K562 (cell line): ENCODE measurements at regions not wholly inside any gene's neighbourhood (a gene's known extent, or its start where the extent isn't known, plus 50 kb on each side); places are given as distances from the start of the nearest gene placed in this dataset.

ENCODE experiments used
- CREM ChIP-seq: IDR thresholded peaks from 2 replicates; pipeline ENCODE4 v1.6.1; 2014; ENCODE audit warnings: antibody characterized with exemption, low read depth
- EP300 ChIP-seq: IDR thresholded peaks from 2 replicates; pipeline ENCODE4 v1.6.1; 2012; ENCODE audit warnings: low read length, improper control_type of control experiment
- MCM2 ChIP-seq: fragments of 450-650 bp; IDR thresholded peaks from 2 replicates; pipeline ENCODE4 v1.6.1; 2017; ENCODE audit warnings: low read depth, mild to moderate bottlenecking
- POLR2AphosphoS5 ChIP-seq: IDR thresholded peaks from 2 replicates; pipeline ENCODE4 v1.6.1; 2011; ENCODE audit warnings: mild to moderate bottlenecking, low read depth, low read length, moderate library complexity; ENCODE audit not compliant: control insufficient read depth, insufficient read depth
- SIN3A ChIP-seq, 2 experiments: fragments of 150-350 bp in 1 of 2; IDR thresholded peaks; 2 replicates each; pipeline ENCODE4 v1.6.1; 2011 to 2016; ENCODE audit warnings: borderline replicate concordance in 2 of 2, low read depth in 2 of 2, low read length in 2 of 2, mild to moderate bottlenecking in 2 of 2, moderate library complexity in 2 of 2; ENCODE audit not compliant: control insufficient read depth in 1 of 2
- SP1 ChIP-seq: sonication (generic); formaldehyde crosslinking; IDR thresholded peaks from 2 replicates; pipeline ENCODE4 v1.8.1; 2022; ENCODE audit warnings: mild to moderate bottlenecking, missing genetic modification reagents
- TBP ChIP-seq: optimal IDR thresholded peaks from 2 replicates; pipeline ENCODE3; 2011; ENCODE audit warnings: low read depth, low read length, improper control_type of control experiment
- TEAD2 ChIP-seq: fragments of 450-650 bp; IDR thresholded peaks from 2 replicates; pipeline ENCODE4 v1.6.1; 2016; ENCODE audit warnings: missing genetic modification characterization, control low read depth, missing compliant biosample characterization
- YY1 ChIP-seq, 3 experiments: IDR thresholded peaks; 2 replicates each; pipeline ENCODE4 v1.6.1; 2011; ENCODE audit warnings: low read length in 2 of 3, mild to moderate bottlenecking in 2 of 3, moderate library complexity in 2 of 3, borderline replicate concordance in 1 of 3, control low read depth in 1 of 3, low read depth in 1 of 3; ENCODE audit not compliant: insufficient read depth in 3 of 3, insufficient replicate concordance in 2 of 3, control insufficient read depth in 1 of 3, insufficient read length in 1 of 3; ENCODE audit errors: extremely low read depth in 1 of 3
- TF ChIP-seq, protein P1 (sequence below), 3 experiments: IDR thresholded peaks in 2 of 3; conservative IDR thresholded peaks in 1 of 3; 2 replicates each; pipeline ENCODE4 v1.5.1; 2011 to 2012; ENCODE audit warnings: low read length in 3 of 3, mild to moderate bottlenecking in 3 of 3, control low read depth in 2 of 3, improper control_type of control experiment in 1 of 3, inconsistent platforms in 1 of 3, low read depth in 1 of 3, mixed read lengths in 1 of 3, moderate library complexity in 1 of 3; ENCODE audit not compliant: insufficient read depth in 2 of 3
- TF ChIP-seq, protein P2 (sequence below): sonication (generic); formaldehyde crosslinking; IDR thresholded peaks from 2 replicates; pipeline ENCODE4 v1.8.0; 2022; ENCODE audit warnings: mild to moderate bottlenecking, missing genetic modification reagents
- TF ChIP-seq, protein P3 (sequence below): sonication (generic); formaldehyde crosslinking; IDR thresholded peaks from 2 replicates; pipeline ENCODE4 v1.8.1; 2022; ENCODE audit warnings: missing genetic modification reagents
- TF ChIP-seq, protein P4 (sequence below): sonication (generic); formaldehyde crosslinking; IDR thresholded peaks from 2 replicates; pipeline ENCODE4 v1.8.1; 2023; ENCODE audit warnings: mild to moderate bottlenecking, missing genetic modification reagents

DNA sequence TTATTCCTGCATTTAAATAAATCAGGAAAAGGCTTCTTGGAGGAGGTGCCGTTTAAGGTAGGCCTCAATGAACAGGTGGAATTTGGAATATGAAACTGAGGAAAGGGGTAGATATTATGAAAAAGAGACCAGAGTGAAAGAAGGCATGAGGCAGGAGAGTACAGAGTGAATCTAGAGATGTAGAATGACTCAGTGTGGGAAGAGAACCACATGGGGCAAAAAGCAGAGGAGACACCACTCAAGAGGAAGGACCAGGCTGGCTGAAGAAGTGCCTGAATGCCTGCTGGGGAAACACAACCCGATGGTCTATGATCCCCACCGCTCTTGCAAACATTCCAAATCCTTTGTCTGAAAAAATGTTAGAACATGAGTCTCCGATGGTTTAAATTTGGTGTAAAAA, 1134.1 kb downstream of the VRK1 start:
- TF ChIP-seq CREM: no peak
- TF ChIP-seq, protein P1, sequence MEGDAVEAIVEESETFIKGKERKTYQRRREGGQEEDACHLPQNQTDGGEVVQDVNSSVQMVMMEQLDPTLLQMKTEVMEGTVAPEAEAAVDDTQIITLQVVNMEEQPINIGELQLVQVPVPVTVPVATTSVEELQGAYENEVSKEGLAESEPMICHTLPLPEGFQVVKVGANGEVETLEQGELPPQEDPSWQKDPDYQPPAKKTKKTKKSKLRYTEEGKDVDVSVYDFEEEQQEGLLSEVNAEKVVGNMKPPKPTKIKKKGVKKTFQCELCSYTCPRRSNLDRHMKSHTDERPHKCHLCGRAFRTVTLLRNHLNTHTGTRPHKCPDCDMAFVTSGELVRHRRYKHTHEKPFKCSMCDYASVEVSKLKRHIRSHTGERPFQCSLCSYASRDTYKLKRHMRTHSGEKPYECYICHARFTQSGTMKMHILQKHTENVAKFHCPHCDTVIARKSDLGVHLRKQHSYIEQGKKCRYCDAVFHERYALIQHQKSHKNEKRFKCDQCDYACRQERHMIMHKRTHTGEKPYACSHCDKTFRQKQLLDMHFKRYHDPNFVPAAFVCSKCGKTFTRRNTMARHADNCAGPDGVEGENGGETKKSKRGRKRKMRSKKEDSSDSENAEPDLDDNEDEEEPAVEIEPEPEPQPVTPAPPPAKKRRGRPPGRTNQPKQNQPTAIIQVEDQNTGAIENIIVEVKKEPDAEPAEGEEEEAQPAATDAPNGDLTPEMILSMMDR (IDR thresholded peaks at IDR 0.05 in 2 of 3, conservative IDR thresholded peaks at IDR 0.05 in 1 of 3; ENCODE audit: insufficient read depth in 2 of 3, low read depth in 1 of 3, low read length in 3 of 3): no peak
- TF ChIP-seq SP1: no peak
- no peak for TF ChIP-seq POLR2AphosphoS5
- TF ChIP-seq SIN3A (IDR thresholded peaks at IDR 0.05; ENCODE audit: borderline replicate concordance in 2 of 2, control insufficient read depth in 1 of 2, low read depth in 2 of 2, low read length in 2 of 2): no peak
- TF ChIP-seq, protein P2, sequence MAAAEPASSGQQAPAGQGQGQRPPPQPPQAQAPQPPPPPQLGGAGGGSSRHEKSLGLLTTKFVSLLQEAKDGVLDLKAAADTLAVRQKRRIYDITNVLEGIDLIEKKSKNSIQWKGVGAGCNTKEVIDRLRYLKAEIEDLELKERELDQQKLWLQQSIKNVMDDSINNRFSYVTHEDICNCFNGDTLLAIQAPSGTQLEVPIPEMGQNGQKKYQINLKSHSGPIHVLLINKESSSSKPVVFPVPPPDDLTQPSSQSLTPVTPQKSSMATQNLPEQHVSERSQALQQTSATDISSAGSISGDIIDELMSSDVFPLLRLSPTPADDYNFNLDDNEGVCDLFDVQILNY: no peak
- TF ChIP-seq YY1 (IDR thresholded peaks at IDR 0.05; ENCODE audit: borderline replicate concordance in 1 of 3, control insufficient read depth in 1 of 3, extremely low read depth in 1 of 3, insufficient read depth in 3 of 3, insufficient read length in 1 of 3, insufficient replicate concordance in 2 of 3, low read depth in 1 of 3, low read length in 2 of 3): no peak
- TF ChIP-seq EP300: no peak
- TF ChIP-seq TBP: no peak
- TF ChIP-seq, protein P3, sequence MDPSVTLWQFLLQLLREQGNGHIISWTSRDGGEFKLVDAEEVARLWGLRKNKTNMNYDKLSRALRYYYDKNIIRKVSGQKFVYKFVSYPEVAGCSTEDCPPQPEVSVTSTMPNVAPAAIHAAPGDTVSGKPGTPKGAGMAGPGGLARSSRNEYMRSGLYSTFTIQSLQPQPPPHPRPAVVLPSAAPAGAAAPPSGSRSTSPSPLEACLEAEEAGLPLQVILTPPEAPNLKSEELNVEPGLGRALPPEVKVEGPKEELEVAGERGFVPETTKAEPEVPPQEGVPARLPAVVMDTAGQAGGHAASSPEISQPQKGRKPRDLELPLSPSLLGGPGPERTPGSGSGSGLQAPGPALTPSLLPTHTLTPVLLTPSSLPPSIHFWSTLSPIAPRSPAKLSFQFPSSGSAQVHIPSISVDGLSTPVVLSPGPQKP: no peak
- no peak for TF ChIP-seq TEAD2 (tag)
- no peak for TF ChIP-seq MCM2
- TF ChIP-seq, protein P4, sequence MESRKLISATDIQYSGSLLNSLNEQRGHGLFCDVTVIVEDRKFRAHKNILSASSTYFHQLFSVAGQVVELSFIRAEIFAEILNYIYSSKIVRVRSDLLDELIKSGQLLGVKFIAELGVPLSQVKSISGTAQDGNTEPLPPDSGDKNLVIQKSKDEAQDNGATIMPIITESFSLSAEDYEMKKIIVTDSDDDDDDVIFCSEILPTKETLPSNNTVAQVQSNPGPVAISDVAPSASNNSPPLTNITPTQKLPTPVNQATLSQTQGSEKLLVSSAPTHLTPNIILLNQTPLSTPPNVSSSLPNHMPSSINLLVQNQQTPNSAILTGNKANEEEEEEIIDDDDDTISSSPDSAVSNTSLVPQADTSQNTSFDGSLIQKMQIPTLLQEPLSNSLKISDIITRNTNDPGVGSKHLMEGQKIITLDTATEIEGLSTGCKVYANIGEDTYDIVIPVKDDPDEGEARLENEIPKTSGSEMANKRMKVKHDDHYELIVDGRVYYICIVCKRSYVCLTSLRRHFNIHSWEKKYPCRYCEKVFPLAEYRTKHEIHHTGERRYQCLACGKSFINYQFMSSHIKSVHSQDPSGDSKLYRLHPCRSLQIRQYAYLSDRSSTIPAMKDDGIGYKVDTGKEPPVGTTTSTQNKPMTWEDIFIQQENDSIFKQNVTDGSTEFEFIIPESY: no peak
